HepG2 (cell line): ENCODE measurements at regions not wholly inside any gene's neighbourhood (a gene's known extent, or its start where the extent isn't known, plus 50 kb on each side); places are given as distances from the start of the nearest gene placed in this dataset.

Source experiments
- ATAC-seq: fragments of 200-7000 bp; cut with Tn5 transposase; 3 replicates; pipeline ENCODE4 v1.9.1; 2020; ENCODE audit warnings: mild to moderate bottlenecking, moderate library complexity
- BruUV-seq: library from RNA; stranded (reverse); fragments of 400-500 nt; replicated peaks from 2 replicates; lab custom pipeline; 2021; lab: Mats Ljungman, UMichigan
- CTCF ChIA-PET: fragments of 300-600 bp; formaldehyde crosslinking; extraction: SDS; loops from one replicate; lab custom pipeline; 2021; ENCODE audit warnings: low total read pairs, inconsistent platforms, low intra/inter-chr PET ratio; lab: Yijun Ruan, JAX
- POLR2A ChIA-PET: fragments of 350-600 bp; sonication (Branson Sonifier 250); formaldehyde crosslinking; loops from one replicate; lab custom pipeline; 2020; ENCODE audit warnings: antibody characterized with exemption, inconsistent platforms; lab: Yijun Ruan, JAX
- DNase-seq: peaks from one replicate; pipeline ENCODE4 v3.0.0-alpha.2; 2015; ENCODE audit warnings: low spot score
- FAIRE-seq: peaks from 3 replicates; lab custom pipeline; 2011; peaks lifted over from hg19 to GRCh38; lab: Jason Lieb, UNC
- H2AFZ ChIP-seq: one replicate; pipeline ENCODE4 v1.6.1; 2011; ENCODE audit warnings: low read length, inconsistent platforms
- H3K27ac ChIP-seq: fragments of 300-600 bp; 3 replicates; pipeline ENCODE4 v1.8.0; 2011; ENCODE audit warnings: mixed run types, mild to moderate bottlenecking, mixed read lengths, low read length, inconsistent platforms; ENCODE audit not compliant: insufficient read depth; ENCODE audit errors: extremely low read length
- H3K27me3 ChIP-seq, 2 experiments: fragments of 200-600 bp in 1 of 2; 2 replicates in 1 of 2; 3 replicates in 1 of 2; pipeline versions ENCODE4 v1.6.0 to v1.8.0; 2011; ENCODE audit warnings: low read length in 2 of 2, mild to moderate bottlenecking in 2 of 2, moderate library complexity in 2 of 2, inconsistent platforms in 1 of 2; ENCODE audit not compliant: insufficient read depth in 2 of 2, control insufficient read depth in 1 of 2
- H3K36me3 ChIP-seq, 2 experiments: fragments of 200-600 bp in 1 of 2; replicated peaks in 1 of 2; 2 replicates in 1 of 2; 3 replicates in 1 of 2; pipeline versions ENCODE4 v1.5.1 to v1.8.0; 2011; ENCODE audit warnings: low read length in 2 of 2, inconsistent platforms in 1 of 2; ENCODE audit not compliant: insufficient read depth in 2 of 2, control insufficient read depth in 1 of 2
- H3K4me1 ChIP-seq: 2 replicates; pipeline ENCODE4 v1.5.1; 2012; ENCODE audit warnings: low read length, inconsistent platforms; ENCODE audit not compliant: insufficient read depth
- H3K4me2 ChIP-seq: 2 replicates; pipeline ENCODE4 v1.6.0; 2011; ENCODE audit warnings: low read depth, low read length, inconsistent platforms
- H3K4me3 ChIP-seq, 3 experiments: fragments of 200-600 bp in 1 of 3; sonication (generic), shearing (Covaris generic) in 1 of 3; replicated peaks in 1 of 3; 2 replicates each; pipeline ENCODE4 v1.5.1; 2011 to 2016; ENCODE audit warnings: low read length in 3 of 3, inconsistent platforms in 2 of 3, low read depth in 2 of 3, mild to moderate bottlenecking in 2 of 3, control low read depth in 1 of 3, mixed read lengths in 1 of 3; ENCODE audit not compliant: insufficient read depth in 1 of 3
- H3K79me2 ChIP-seq: one replicate; pipeline ENCODE4 v1.6.1; 2011; ENCODE audit warnings: low read length, inconsistent platforms; ENCODE audit not compliant: insufficient read depth
- H3K9ac ChIP-seq: 2 replicates; pipeline ENCODE4 v1.6.0; 2011; ENCODE audit warnings: mild to moderate bottlenecking, low read depth, low read length, inconsistent platforms; ENCODE audit not compliant: insufficient read depth
- H3K9me3 ChIP-seq: 2 replicates; pipeline ENCODE4 v1.5.1; 2012; ENCODE audit warnings: mild to moderate bottlenecking, low read length
- H4K20me1 ChIP-seq: 2 replicates; pipeline ENCODE4 v1.6.0; 2011; ENCODE audit warnings: inconsistent platforms, mild to moderate bottlenecking, low read length, moderate library complexity; ENCODE audit not compliant: insufficient read depth
- HMGXB4 ChIP-seq, 2 experiments: sonication (generic) in 1 of 2; formaldehyde crosslinking in 1 of 2; IDR thresholded peaks; 2 replicates each; pipeline versions ENCODE4 v1.4.0 to v1.6.1; 2018 to 2020; ENCODE audit warnings: missing genetic modification reagents in 2 of 2, borderline replicate concordance in 1 of 2, low read depth in 1 of 2, mild to moderate bottlenecking in 1 of 2, missing biosample characterization in 1 of 2
- MIER3 ChIP-seq: IDR thresholded peaks from 2 replicates; pipeline ENCODE4 v1.6.1; 2016; ENCODE audit warnings: missing compliant biosample characterization, borderline replicate concordance
- PITX1 ChIP-seq: sonication (generic); formaldehyde crosslinking; IDR thresholded peaks from 2 replicates; pipeline ENCODE4 v1.5.1; 2020; ENCODE audit warnings: mild to moderate bottlenecking, missing genetic modification reagents
- PLSCR1 ChIP-seq: sonication (generic); formaldehyde crosslinking; IDR thresholded peaks from 2 replicates; pipeline ENCODE4 v1.5.0; 2020; ENCODE audit warnings: missing genetic modification reagents, mild to moderate bottlenecking, borderline replicate concordance
- PRMT3 ChIP-seq: sonication (generic); formaldehyde crosslinking; IDR thresholded peaks from 2 replicates; pipeline ENCODE4 v1.8.1; 2022; ENCODE audit warnings: low read depth, mild to moderate bottlenecking, moderate library complexity, missing genetic modification reagents, borderline replicate concordance
- RARA ChIP-seq: IDR thresholded peaks from 2 replicates; pipeline ENCODE4 v1.6.1; 2016; ENCODE audit warnings: missing genetic modification reagents, missing compliant biosample characterization
- USF2 ChIP-seq, 2 experiments: sonication (generic) in 1 of 2; formaldehyde crosslinking in 1 of 2; IDR thresholded peaks; 2 replicates each; pipeline versions ENCODE4 v1.5.1 to v1.6.1; 2011 to 2020; ENCODE audit warnings: borderline replicate concordance in 1 of 2, low read depth in 1 of 2, low read length in 1 of 2, mild to moderate bottlenecking in 1 of 2, missing genetic modification reagents in 1 of 2, moderate library complexity in 1 of 2
- ZBTB21 ChIP-seq: sonication (generic); formaldehyde crosslinking; IDR thresholded peaks from 2 replicates; pipeline ENCODE4 v1.4.0; 2020; ENCODE audit warnings: missing genetic modification reagents
- ZFP1 ChIP-seq: IDR thresholded peaks from 2 replicates; pipeline ENCODE4 v1.6.1; 2016
- ZNF138 ChIP-seq: sonication (generic); formaldehyde crosslinking; IDR thresholded peaks from 2 replicates; pipeline ENCODE4 v1.5.0; 2020; ENCODE audit warnings: mild to moderate bottlenecking, low read depth, missing genetic modification reagents
- ZNF460 ChIP-seq: sonication (generic); formaldehyde crosslinking; IDR thresholded peaks from 2 replicates; pipeline ENCODE4 v1.5.1; 2020; ENCODE audit warnings: missing genetic modification reagents, mild to moderate bottlenecking, borderline replicate concordance
- WGBS: methylation state at CpG from one replicate; pipeline ENCODE4 v1.1.6; 2017; ENCODE audit warnings: low lambda C conversion rate; 5-methylcytosine and 5-hydroxymethylcytosine counted together
- in situ Hi-C: cut with HindIII; loops from 2 replicates; pipeline ENCODE4 v1.10.0; 2017; ENCODE audit warnings: low pct_unique_long_range_greater_than_20kb; ENCODE audit not compliant: extremely low pct_ligation_motif_present
- intact Hi-C: fragments of 100-400 bp; cut with micrococcal nuclease; formaldehyde crosslinking; loops from one replicate; pipeline ENCODE4 v1.10.0; 2022; ENCODE audit not compliant: unreplicated experiment

GRCh38 chr9:96156171-96156974 lies 145.6 kb downstream of the HSD17B3 start:
- no peak for DNase-seq
- Histone ChIP-seq H4K20me1 (no peaks in the 10 kb centered on the region), H2AFZ (no peak overlapping the region), H3K9ac (no peak overlapping the region), H3K79me2 (no peaks in the 10 kb centered on the region), H3K9me3 (no peaks in the 10 kb centered on the region), H3K4me3 (no peak overlapping the region), H3K27me3 (peaks cover 1 to 2% of the 10 kb centered on the region in 2 experiments; a peak in 2 of 5 replicates), H3K4me2 (no peak overlapping the region), H3K27ac (no peak overlapping the region), H3K36me3 (no peaks in the 10 kb centered on the region), H3K4me1 (no peaks in the 10 kb centered on the region)
- 57% methylated on average over 4 of the region's 10 CpGs for WGBS
- in situ Hi-C loops, result no loop called here
- no peak for FAIRE-seq
- intact Hi-C loops, result no loop called here
- ATAC-seq, result no peak
- no TSS peak for BruUV-seq
- CTCF ChIA-PET, result no interaction called here
- POLR2A ChIA-PET, result no interaction called here
- TF ChIP-seq PITX1, result no peak
- no peak for TF ChIP-seq USF2 (IDR thresholded peaks at IDR 0.05; ENCODE audit: low read depth, low read length)
- no peak for TF ChIP-seq USF2 (CRISPR knock-in tag; IDR thresholded peaks at IDR 0.05; ENCODE audit: borderline replicate concordance)
- no peak for TF ChIP-seq HMGXB4 (CRISPR knock-in tag; IDR thresholded peaks at IDR 0.05; ENCODE audit: borderline replicate concordance in 1 of 2, low read depth in 1 of 2)
- no peak for TF ChIP-seq ZFP1 (CRISPR knock-in tag)
- no peak for TF ChIP-seq ZNF138
- TF ChIP-seq RARA (CRISPR knock-in tag), result no peak
- no peak for TF ChIP-seq PLSCR1 (CRISPR knock-in tag)
- no peak for TF ChIP-seq PRMT3 (CRISPR knock-in tag)
- no peak for TF ChIP-seq MIER3
- TF ChIP-seq ZBTB21 (CRISPR knock-in tag), result no peak
- TF ChIP-seq ZNF460 (CRISPR knock-in tag), result no peak
